GM13976 (cell line): ENCODE measurements at regions not wholly inside any gene's neighbourhood (a gene's known extent, or its start where the extent isn't known, plus 50 kb on each side); places are given as distances from the start of the nearest gene placed in this dataset.

Experiments
- DNase-seq: peaks from one replicate; pipeline ENCODE4 v3.0.0; 2012; ENCODE audit warnings: low spot score
- CTCF ChIP-seq: IDR thresholded peaks from 2 replicates; pipeline ENCODE4 v1.5.1; 2012; ENCODE audit warnings: borderline replicate concordance, mild to moderate bottlenecking; ENCODE audit not compliant: insufficient read depth; ENCODE audit errors: extremely low read depth, missing control alignments, control extremely low read depth
- in situ Hi-C: fragments of 300-500 bp; cut with MboI; formaldehyde crosslinking; loops from one replicate; pipeline ENCODE4 v1.12.0; 2022; ENCODE audit warnings: low sequenced_read_pairs, mixed read lengths, inconsistent platforms; ENCODE audit not compliant: unreplicated experiment

DNA sequence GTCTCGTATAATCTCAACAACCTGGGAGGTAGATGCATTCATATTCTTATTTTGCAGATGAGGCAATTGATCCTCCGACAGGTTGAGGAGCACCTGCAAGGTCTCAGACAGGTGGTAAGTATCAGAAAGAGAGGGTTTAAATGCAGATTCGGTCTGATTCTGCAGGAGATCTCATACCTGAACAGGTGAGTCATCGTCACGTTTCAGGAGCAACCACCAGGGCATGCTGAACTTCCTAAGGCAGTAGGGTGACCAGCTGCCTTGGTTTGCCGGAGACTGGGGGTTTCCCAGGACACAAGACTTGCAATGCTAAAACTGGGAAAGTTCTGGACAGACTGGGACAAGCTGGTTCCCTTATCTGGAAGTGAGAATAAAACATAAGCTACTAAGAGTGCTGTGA lies 68.8 kb upstream of the TSHZ3 start:
- no peak for TF ChIP-seq CTCF
- in situ Hi-C loops, result no loop called here
- DNase-seq, result no peak

- DNase-seq, result no peak
- no peak for TF ChIP-seq CTCF
- in situ Hi-C loops, result no loop called here
These were observed 69.6 kb upstream of the TSHZ3 start for GRCh38 chr19:31418692-31419430.

- in situ Hi-C loops, result no loop called here
- no peak for TF ChIP-seq CTCF
- DNase-seq, result no peak
These were observed 70.7 kb upstream of the TSHZ3 start for GRCh38 chr19:31419871-31420445.

GRCh38 chr19:31421082-31421481 lies 71.8 kb upstream of the TSHZ3 start:
- in situ Hi-C loops, result no loop called here
- no peak for TF ChIP-seq CTCF
- no peak for DNase-seq

- TF ChIP-seq CTCF, result no peak
- DNase-seq, result no peak
- in situ Hi-C loops, result no loop called here
These were observed 72.6 kb upstream of the TSHZ3 start for GRCh38 chr19:31421856-31422255.

DNA sequence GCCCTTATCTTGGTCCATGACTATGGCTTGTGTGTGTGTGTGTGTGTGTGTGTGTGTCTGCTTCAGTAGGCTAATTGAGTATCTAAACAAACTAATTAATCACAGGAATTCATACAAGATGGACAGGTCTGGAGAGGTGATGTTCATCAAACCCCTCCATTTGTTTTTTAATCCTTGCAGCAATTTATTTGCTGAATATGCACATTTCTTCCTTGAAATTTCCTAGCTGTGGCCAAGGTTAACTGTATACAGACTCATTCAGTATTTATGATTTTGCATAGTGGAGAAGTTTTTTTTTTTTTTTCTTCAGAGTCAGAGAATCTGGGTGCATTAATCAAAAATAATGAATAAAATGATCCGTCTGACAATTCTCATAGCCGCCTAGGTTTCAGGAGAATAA lies 74.7 kb upstream of the TSHZ3 start:
- TF ChIP-seq CTCF, result no peak
- in situ Hi-C loops, result no loop called here
- no peak for DNase-seq
